ENCODE measurements at regions not wholly inside any gene's neighbourhood (a gene's known extent, or its start where the extent isn't known, plus 50 kb on each side); places are given as distances from the start of the nearest gene placed in this dataset.

DNA sequence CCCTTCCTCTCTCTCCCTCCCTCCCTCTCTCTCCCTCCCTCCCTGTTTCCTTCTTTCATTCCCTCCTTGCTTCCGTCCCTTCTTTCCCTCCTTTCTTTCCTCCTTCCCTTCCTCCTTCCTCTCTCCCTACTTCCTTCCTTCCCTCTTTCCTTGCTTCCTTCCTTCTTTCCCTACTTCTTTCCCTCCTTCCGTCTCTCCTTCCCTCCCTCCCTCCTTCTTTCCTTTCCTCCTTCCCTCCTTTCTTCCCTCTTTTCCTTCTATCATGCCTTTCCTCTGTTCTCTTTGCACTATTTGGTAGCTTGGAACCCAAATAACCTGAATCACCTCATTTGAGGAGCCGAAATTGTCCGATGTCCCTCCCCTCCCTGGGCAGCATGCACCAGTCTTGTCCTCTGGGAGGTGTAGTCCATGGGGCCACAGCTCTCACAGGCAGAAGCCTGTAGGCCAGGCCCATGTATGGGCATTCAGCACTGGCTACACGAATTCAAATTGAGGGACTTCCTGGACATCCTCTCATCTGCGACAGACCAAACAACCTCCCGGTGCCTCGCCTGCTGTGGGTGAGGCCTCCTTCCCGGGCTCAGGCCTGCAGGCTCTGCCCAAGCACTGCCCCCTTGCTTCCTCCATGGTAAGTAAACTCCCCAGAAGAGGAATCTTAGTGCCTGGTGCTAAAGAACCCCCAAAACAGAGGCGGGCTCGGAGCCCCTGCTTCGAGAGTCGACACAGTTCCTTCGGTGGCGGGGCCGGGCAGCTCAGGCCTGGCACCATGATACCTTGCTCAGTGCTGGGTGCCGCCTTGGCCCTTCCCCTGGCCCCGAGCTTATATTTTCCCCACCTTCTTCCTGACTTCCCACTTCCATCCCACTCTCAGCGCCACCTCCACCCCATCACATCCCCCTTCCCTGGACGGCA is 454.1 kb upstream of the CADM1 start:
- TF ChIP-seq, protein P1, sequence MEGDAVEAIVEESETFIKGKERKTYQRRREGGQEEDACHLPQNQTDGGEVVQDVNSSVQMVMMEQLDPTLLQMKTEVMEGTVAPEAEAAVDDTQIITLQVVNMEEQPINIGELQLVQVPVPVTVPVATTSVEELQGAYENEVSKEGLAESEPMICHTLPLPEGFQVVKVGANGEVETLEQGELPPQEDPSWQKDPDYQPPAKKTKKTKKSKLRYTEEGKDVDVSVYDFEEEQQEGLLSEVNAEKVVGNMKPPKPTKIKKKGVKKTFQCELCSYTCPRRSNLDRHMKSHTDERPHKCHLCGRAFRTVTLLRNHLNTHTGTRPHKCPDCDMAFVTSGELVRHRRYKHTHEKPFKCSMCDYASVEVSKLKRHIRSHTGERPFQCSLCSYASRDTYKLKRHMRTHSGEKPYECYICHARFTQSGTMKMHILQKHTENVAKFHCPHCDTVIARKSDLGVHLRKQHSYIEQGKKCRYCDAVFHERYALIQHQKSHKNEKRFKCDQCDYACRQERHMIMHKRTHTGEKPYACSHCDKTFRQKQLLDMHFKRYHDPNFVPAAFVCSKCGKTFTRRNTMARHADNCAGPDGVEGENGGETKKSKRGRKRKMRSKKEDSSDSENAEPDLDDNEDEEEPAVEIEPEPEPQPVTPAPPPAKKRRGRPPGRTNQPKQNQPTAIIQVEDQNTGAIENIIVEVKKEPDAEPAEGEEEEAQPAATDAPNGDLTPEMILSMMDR (IDR thresholded peaks at IDR 0.05), result no peak
- TF ChIP-seq POLR2A (IDR thresholded peaks at IDR 0.05), result no peak
